Left ventricle myocardium inferior (tissue), 1 donor: ENCODE measurements at regions not wholly inside any gene's neighbourhood (a gene's known extent, or its start where the extent isn't known, plus 50 kb on each side); places are given as distances from the start of the nearest gene placed in this dataset.

ENCODE experiments used
- DNase-seq: peaks from one replicate; pipeline ENCODE4 v3.0.0-alpha.2; 2020
- H3K27ac ChIP-seq: fragments of 200-600 bp; replicated peaks from 2 replicates; pipeline ENCODE4 v1.8.0; 2021
- H3K27me3 ChIP-seq: fragments of 200-600 bp; 2 replicates; pipeline ENCODE4 v1.8.0; 2021; ENCODE audit warnings: low read depth
- H3K36me3 ChIP-seq: fragments of 200-600 bp; 2 replicates; pipeline ENCODE4 v1.8.0; 2021
- H3K4me1 ChIP-seq: fragments of 200-600 bp; 2 replicates; pipeline ENCODE4 v1.8.0; 2021
- H3K4me3 ChIP-seq: fragments of 200-600 bp; 2 replicates; pipeline ENCODE4 v1.8.0; 2021; ENCODE audit warnings: mild to moderate bottlenecking, moderate library complexity
- H3K9me3 ChIP-seq: fragments of 200-600 bp; replicated peaks from 2 replicates; pipeline ENCODE4 v1.8.0; 2021
- intact Hi-C: fragments of 100-400 bp; cut with micrococcal nuclease; formaldehyde crosslinking; loops from one replicate; pipeline ENCODE4 v1.11.0; 2022
- TF ChIP-seq, protein P1 (sequence below): fragments of 200-600 bp; IDR thresholded peaks from 2 replicates; pipeline ENCODE4 v1.8.0; 2021; ENCODE audit warnings: antibody characterized with exemption, mild to moderate bottlenecking, borderline replicate concordance
- donor health status: DM: no; HTN: yes; CAD: no; lungs with severe emphysema.

DNA sequence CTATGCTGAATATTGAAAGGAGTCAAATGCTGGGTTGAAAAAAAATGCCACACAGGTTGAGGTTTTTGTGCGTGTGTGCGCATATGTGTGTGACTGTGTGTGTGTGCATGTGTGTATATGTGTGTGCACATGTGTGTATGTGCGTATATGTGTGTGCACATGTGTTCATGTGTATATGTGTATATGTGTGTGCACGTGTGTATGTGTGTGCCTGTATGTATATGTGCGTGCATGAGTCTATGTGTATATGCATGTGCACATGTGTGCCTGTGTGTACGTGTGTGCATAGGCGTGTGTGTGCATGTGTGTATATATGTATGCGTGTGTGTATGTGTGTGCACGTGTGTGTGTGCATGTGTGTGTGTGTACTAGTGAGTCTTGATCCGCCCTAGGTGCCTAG is 655.7 kb downstream of the AACS start:
- intact Hi-C loops: no loop called here
- H3K27me3 ChIP-seq: peaks cover 4% of the 10 kb centered on the region
- H3K4me3 ChIP-seq: no peak overlapping the region
- no peaks in the 10 kb centered on the region for H3K36me3 ChIP-seq
- peaks cover 29% of the 10 kb centered on the region for H3K9me3 ChIP-seq
- no peak for DNase-seq
- no peaks in the 10 kb centered on the region for H3K4me1 ChIP-seq
- TF ChIP-seq, protein P1, sequence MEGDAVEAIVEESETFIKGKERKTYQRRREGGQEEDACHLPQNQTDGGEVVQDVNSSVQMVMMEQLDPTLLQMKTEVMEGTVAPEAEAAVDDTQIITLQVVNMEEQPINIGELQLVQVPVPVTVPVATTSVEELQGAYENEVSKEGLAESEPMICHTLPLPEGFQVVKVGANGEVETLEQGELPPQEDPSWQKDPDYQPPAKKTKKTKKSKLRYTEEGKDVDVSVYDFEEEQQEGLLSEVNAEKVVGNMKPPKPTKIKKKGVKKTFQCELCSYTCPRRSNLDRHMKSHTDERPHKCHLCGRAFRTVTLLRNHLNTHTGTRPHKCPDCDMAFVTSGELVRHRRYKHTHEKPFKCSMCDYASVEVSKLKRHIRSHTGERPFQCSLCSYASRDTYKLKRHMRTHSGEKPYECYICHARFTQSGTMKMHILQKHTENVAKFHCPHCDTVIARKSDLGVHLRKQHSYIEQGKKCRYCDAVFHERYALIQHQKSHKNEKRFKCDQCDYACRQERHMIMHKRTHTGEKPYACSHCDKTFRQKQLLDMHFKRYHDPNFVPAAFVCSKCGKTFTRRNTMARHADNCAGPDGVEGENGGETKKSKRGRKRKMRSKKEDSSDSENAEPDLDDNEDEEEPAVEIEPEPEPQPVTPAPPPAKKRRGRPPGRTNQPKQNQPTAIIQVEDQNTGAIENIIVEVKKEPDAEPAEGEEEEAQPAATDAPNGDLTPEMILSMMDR: no peak
- no peak overlapping the region for H3K27ac ChIP-seq

DNA sequence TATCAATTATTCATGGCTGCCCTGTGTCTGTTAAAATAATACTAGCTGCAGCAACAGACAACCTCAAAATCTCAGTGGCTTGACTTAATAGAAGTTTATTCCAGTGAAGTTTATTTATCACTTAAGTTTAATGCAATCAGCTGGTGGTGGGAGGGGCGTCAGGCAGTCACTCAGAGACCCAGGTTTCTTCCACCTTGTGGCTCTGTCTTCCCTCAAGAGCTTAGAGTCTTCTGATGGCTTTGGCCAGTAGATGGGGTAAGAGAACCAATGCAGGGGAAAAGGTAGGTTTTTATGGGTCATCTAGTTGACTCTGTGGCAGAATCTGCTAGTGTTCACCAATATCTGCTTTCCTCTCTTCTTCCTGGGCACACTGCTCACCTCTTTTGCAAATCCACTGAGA is 668.9 kb downstream of the AACS start:
- Histone ChIP-seq H3K9me3 (peaks cover 18% of the 10 kb centered on the region), H3K4me1 (no peaks in the 10 kb centered on the region), H3K27me3 (no peaks in the 10 kb centered on the region), H3K36me3 (no peaks in the 10 kb centered on the region), H3K27ac (no peak overlapping the region), H3K4me3 (no peak overlapping the region)
- intact Hi-C loops: no loop called here
- DNase-seq: no peak
- TF ChIP-seq, protein P1: no peak

DNA sequence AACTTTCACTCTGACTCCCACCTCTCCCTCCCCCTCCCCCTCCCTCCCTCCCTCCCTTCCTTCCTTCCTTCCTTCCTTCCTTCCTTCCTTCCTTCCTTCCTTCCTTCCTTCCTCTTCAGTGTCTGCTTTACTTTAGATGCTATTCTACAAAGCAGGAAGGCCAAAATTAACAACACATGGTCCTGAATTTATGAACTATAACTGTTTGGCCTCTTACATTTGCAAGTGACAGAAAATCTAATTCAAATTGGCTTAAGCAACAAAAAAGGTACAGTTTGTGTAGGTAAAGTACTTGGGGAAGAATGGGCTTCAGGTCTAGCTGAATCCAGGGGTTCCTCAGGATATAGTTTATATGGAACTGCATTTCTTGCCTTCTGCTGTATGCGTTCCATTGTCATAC is 673.0 kb downstream of the AACS start:
- H3K36me3 ChIP-seq: no peaks in the 10 kb centered on the region
- DNase-seq: no peak
- TF ChIP-seq, protein P1: no peak
- no peak overlapping the region for H3K4me3 ChIP-seq
- peaks cover 4% of the 10 kb centered on the region for H3K27me3 ChIP-seq
- peaks cover 36% of the 10 kb centered on the region for H3K9me3 ChIP-seq
- no peaks in the 10 kb centered on the region for H3K4me1 ChIP-seq
- no peak overlapping the region for H3K27ac ChIP-seq
- intact Hi-C loops: no loop called here

DNA sequence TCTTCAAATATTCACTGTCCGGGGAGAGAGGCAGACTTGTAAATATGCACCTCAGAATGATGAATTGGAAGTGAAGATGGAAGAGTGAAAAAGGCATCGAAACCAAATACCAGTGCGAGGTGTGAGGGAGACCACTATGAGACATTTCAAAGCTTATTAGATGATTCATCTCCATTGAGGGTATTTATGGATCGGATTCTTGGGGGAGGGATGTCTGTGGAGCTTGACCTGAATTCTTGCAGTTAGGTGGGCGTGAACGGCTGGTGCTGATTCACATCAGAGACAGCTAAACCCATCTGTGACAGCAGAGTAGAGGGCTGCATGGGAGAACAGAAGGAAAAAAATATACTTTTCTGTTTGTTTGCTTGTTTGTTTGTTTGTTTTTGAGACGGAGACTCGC is 677.2 kb downstream of the AACS start:
- Histone ChIP-seq H3K9me3 (peaks cover 19% of the 10 kb centered on the region), H3K36me3 (no peaks in the 10 kb centered on the region), H3K4me1 (no peaks in the 10 kb centered on the region), H3K27me3 (peaks cover 4% of the 10 kb centered on the region), H3K27ac (no peak overlapping the region), H3K4me3 (no peak overlapping the region)
- DNase-seq: no peak
- TF ChIP-seq, protein P1: no peak
- intact Hi-C loops: no loop called here

DNA sequence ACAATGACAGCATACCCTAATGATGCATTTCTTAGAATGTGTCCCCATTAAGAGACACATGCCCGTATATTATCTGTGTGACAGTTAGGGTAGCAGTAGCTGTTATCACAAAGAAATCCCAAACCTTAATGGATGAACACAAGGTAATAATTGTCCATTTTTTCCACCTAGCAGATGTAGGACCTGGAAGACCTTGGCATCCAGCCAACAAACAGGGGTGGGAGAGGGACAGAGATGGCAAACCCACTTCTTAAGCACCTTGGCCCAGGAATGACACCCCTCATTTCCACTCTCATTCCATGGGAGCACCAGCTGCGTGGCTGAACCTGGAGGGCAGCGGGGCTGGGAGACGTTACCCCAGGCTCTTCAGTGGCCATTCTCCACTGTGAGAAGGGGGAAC is 679.0 kb downstream of the AACS start:
- peaks cover 18% of the 10 kb centered on the region for H3K9me3 ChIP-seq
- TF ChIP-seq, protein P1: no peak
- intact Hi-C loops: no loop called here
- no peaks in the 10 kb centered on the region for H3K36me3 ChIP-seq
- no peak overlapping the region for H3K27ac ChIP-seq
- peaks cover 4% of the 10 kb centered on the region for H3K27me3 ChIP-seq
- H3K4me3 ChIP-seq: no peak overlapping the region
- no peak for DNase-seq
- no peaks in the 10 kb centered on the region for H3K4me1 ChIP-seq

DNA sequence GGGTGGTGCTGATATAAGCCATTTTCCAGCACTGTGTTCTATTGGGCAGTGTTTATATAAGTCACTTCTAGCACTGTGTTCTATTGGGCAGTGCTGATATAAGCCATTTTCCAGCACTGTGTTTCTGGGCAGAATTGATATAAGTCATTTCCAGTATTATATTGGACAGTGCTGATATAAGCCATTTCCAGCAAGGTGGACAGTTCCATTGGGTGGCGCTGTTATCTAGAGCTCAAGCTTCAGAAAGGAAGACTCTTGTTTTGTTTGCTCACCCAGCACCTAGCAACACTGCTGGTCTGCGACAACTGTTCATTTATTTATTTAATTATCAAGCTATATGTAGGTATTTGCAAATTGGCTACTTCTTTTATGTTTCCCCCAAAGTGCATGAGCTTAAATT is 690.3 kb downstream of the AACS start:
- peaks cover 4% of the 10 kb centered on the region for H3K27me3 ChIP-seq
- DNase-seq: no peak
- TF ChIP-seq, protein P1: peak; percentile 39
- no peak overlapping the region for H3K27ac ChIP-seq
- H3K36me3 ChIP-seq: no peaks in the 10 kb centered on the region
- intact Hi-C loops: no loop called here
- no peaks in the 10 kb centered on the region for H3K9me3 ChIP-seq
- no peaks in the 10 kb centered on the region for H3K4me1 ChIP-seq
- no peak overlapping the region for H3K4me3 ChIP-seq
